ENCODE measurements at regions not wholly inside any gene's neighbourhood (a gene's known extent, or its start where the extent isn't known, plus 50 kb on each side); places are given as distances from the start of the nearest gene placed in this dataset.

DNA sequence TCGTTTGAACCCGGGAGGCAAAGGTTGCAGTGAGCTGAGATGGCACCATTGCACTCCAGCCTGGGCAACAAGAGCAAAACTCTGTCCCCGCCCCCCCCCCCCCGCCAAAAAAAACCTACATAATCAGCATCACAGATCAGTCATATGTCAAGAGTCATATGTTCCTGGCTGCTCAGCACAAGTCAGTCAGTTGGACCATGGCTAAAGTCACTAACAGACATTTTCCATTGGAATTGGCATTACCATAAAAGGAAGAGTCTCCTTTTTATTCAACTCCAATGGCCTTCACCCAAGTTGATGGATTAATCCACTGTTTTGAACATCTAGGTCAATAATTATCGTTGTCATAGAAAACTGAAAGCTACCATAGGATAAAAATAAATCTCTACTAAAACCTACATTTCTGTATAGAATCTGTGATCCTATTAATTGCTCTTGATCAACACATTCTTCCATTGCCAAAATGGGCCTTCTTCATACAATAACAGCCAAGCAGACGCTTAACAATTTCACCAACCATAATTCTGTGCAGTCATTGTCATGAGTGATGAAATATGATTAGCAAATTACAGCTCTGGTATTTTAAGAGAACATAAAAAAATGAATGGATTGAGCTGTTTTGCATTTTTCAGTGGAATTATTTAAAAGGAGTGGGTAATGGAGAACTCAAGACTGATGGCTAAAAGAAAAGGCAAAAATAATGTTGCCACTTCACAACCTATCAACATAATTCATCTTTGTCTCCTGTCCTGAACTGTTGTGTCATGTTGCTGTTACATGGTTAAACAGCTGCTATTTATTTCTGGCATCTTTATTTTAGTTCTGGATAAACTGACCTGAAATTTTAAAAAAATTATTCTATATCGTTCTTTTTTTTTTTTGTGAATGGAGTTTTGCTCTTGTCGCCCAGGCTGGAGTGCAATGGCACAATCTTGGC lies 555.5 kb upstream of the JARID2 start:
- DNase-seq: no peak

DNA sequence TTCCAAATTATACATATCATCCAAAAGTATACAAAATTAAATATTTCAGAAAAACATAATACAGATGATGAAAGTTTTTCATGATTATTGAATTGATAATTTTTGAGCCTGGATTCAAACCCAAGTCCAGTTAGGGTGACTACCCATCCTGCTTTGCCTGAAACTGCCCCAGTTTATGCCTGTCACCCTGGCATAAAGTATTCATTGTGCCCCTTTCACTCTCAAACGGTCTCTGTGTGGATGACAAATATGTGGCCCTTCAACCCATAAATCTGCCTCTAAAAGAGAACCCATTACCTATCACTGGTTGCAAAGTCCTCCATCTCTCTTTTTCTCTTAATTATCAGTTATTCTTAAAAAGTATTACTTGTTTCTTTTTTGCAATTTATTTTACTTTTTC lies 553.7 kb upstream of the JARID2 start:
- DNase-seq: no peak

DNA sequence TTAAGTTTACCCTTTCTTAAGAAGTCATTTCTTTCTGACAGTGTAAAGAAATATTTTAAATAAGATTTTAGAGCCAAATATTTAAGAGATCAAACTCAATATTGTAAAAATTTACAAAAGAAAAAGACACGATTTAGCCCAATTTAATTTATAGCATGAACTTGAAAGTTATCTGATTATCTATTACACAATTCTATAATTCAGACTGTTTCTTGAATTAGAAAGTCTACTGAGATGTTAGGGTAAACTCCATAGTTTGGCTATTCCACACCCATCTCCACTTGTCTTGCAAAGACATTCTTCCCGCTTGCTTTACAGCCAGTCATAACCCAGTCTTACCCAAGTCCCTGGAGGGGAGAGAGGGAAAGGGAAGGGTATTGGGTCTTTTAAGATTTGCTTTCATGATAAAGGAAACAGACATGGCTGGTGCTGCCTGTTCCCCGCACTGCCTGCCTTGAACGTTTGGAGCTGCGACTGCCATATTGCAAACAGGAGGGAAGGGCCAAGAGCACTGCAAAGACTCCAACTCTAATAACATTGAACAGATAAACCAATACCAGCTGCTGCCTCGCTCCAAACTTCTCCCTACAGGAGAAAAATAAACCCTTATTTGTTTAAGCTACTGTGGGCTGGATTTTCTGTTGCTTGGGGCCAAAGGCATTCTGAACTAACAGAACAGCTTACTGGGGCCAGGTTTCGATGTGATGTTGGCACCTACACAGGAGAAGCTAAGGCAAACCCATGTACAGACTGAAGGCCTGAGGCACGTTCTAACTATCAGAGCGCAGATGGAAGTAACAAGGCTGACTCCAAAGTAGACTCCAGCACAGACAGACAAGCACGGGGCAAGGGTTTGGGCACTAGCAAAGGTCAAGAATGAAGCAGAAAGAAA lies 552.3 kb upstream of the JARID2 start:
- no peak for DNase-seq

DNA sequence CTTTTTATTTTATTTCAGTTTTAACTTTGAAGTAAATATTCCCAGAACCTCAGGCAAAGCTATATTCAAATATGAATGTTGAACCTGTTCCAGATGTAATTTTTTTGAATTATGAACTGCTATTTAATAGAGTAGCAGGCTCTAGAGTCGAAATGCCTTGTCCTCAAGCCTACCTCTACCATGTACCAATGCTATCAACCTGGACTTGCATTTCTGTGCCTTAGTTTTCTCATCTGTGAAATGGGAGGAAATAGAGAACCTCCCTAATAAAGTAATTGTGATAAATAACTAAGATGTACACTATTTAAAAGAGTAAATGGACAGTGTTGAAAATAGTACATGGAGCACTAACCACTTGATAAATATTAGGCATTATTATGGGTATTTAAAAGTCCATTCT lies 551.6 kb upstream of the JARID2 start:
- no peak for DNase-seq

GRCh38 chr6:14695579-14695978 lies 550.3 kb upstream of the JARID2 start:
- no peak for DNase-seq

DNA sequence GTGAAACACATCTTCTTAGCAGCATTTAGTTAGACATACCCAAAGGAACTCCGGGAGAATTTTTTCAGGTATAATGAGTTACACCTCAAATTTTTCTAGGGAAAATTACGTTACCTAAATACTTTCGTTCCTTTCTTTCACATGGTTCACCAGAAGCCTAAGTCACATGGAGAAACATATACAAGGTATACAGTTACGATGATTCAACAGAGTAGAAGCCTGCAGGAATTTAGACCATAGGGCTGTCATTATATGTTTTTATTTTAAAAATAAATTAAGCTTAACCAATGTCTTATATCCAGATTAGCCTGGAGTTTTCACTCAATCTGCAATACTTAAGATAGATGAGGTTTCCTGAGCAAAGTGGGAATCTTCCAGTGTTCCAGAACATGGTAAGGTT lies 549.5 kb upstream of the JARID2 start:
- no peak for DNase-seq

DNA sequence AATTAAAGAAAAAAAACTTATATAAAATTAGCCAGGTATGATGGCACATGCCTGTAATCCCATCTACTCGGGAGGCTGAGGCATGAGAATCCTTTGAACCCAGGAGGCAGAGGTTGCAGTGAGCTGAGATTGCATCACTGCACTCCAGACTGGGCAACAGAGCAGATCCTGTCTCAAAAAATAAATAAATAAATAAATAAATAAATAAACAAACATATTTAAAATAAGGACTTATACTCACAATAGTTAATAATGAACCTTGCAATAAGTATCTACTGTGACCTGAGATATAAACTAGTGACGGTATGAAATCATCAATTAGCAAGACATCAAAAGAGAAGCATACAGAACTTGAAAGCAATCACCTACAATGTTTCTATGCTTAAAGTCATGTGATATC lies 548.4 kb upstream of the JARID2 start:
- DNase-seq: no peak

DNA sequence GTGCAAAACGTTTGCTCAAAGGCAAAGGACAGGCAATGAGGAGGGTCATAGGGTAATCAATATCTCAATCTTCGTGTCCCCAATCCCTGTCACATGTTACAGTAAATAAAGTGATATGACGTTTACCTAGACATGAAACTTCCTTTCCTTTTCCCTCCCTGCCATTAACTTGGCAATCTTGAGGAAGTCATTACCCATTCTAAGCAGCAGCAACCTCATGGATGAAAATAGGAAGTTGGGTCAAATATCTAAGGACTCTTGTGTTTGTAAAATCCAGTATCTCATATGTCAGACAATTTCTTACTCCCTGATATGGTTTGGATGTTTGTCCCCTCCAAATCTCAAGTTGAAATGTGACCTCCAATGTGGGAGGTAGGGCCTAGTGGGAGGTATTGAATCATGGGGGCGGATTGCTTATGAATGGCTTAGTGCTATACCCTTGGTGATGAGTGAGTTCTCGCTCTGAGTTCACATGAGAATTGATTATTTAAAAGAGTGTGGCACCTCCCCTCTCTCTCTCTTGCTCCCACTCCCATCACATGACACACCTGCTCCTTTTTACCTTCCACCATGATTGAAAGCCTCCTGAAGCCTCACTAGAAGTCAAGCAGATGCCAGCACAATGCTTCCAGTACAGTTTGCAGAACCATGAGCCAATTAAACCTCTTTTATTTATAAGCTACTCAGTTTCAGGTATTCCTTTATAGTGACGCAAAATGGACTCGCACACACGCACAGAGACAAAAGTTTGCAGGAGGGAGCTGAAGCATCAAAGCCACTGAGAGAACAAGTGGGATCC lies 545.9 kb upstream of the JARID2 start:
- DNase-seq: no peak

DNA sequence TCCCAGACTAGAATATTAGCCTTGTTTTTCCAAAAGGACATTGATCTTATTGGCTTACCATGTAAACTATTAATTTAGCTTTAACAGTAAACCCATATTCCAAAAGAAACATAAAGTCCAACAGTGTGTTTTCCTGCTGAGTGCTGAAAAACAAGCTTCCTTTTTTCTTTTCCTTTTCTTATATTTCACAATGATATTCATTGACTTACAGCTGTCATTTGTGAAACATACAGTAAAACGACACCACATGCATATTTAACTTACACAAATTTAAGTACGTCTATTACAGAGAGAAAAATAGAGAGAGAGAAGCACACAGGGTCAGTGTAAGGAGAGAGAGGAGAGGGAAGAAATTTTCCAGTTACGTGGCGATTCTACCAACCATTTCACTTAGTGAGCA lies 543.9 kb upstream of the JARID2 start:
- DNase-seq: no peak

- DNase-seq: no peak
Measured at GRCh38 chr6:14702678-14703077, 543.2 kb upstream of the JARID2 start.

- no peak for DNase-seq
Measured at GRCh38 chr6:14703586-14703985, 542.3 kb upstream of the JARID2 start.

GRCh38 chr6:14704383-14705271 lies 541.2 kb upstream of the JARID2 start:
- no peak for DNase-seq

DNA sequence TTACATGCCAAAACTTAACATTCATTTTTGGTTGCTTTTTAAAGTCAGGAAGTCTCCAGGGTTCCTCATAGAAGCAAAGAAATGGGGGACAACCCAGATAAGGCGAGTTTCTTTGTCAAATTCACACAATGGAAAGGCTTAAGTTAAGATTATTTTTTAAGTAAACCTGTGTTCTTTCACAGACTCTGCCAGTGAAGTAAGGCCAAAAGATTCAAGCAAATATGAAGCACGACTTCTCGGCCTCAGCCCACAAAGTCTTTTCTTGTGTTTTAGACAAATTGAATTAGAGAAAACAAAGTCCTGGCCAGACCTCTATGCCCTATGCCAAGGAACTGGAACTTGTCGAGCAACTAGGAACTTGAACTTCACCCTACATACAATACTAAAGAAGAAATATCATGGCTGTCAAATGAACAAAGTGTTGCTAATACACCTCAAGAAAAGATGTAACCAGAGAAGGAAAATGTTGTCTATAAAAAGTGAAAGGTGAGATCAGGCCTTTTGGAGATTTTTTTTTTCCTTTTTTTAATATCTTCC lies 540.0 kb upstream of the JARID2 start:
- DNase-seq: no peak

DNA sequence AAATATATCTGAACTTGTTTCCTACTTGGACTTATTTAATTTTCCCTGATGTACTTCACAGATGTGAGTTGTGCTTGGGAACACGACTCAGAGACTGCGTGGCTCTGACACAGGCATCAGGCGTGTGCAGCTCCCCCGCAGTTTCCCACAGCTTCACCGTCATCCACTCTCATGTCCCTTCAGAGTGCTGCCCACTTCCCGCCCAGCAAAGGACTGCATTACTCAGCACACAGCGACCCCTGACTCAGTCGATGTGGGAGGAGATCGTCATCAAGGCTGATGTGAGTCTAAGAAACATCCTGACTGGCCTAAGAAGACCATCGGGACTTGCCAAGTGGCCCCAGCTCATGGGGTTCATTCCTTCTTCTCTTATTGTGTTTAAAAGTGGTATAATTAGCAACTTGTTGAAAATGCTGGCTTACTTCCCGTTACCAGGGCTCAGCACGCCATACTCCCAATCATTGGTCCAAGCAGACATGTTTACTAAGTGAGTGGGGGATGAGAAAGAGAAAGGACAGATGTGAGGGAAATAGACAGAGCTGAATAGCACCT lies 539.4 kb upstream of the JARID2 start:
- DNase-seq: no peak

- no peak for DNase-seq
Measured at GRCh38 chr6:14707276-14707675, 538.6 kb upstream of the JARID2 start.

GRCh38 chr6:14707971-14708465 lies 537.9 kb upstream of the JARID2 start:
- DNase-seq: no peak

GRCh38 chr6:14709066-14709670 lies 536.7 kb upstream of the JARID2 start:
- DNase-seq: no peak

GRCh38 chr6:14709900-14710299 lies 536.0 kb upstream of the JARID2 start:
- DNase-seq: no peak

GRCh38 chr6:14710421-14710820 lies 535.4 kb upstream of the JARID2 start:
- no peak for DNase-seq

DNA sequence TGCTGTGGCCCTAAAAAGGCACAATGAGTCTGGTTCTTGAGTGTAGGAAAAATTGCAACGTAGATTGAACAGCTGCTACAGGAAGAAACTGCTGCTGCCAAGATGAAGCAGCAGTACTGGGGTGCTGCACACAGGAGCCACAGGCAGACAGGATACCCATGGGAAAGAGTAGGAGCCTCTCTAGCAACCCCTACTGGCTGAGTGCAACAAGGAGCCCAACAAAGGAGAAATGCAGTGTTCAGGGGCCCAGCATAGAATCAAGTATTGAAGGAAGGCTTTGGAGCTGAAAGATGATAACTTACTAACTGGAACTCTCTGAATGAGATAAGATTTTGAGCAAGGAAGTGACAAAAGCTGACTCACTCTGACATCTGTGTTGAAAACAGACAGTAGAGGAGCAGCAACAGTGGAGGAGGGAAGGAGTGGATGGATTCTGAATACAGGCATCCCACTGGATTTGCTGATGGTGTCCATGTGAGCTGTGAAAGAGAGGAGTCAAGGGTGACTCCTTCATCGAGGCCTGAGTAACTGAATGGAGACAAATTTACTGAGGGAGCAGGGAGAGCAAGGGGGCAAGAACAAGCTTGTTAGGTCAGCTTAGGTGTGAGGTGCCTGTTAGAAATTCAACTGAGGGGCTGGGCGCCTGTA lies 534.7 kb upstream of the JARID2 start:
- no peak for DNase-seq
